HepG2 (cell line): ENCODE measurements at regions not wholly inside any gene's neighbourhood (a gene's known extent, or its start where the extent isn't known, plus 50 kb on each side); places are given as distances from the start of the nearest gene placed in this dataset.

Experiments used
- ATAC-seq: fragments of 200-7000 bp; cut with Tn5 transposase; 3 replicates; pipeline ENCODE4 v1.9.1; 2020; ENCODE audit warnings: mild to moderate bottlenecking, moderate library complexity
- BruUV-seq: library from RNA; stranded (reverse); fragments of 400-500 nt; replicated peaks from 2 replicates; lab custom pipeline; 2021; lab: Mats Ljungman, UMichigan
- CTCF ChIA-PET: fragments of 300-600 bp; formaldehyde crosslinking; extraction: SDS; loops from one replicate; lab custom pipeline; 2021; ENCODE audit warnings: low total read pairs, inconsistent platforms, low intra/inter-chr PET ratio; lab: Yijun Ruan, JAX
- POLR2A ChIA-PET: fragments of 350-600 bp; sonication (Branson Sonifier 250); formaldehyde crosslinking; loops from one replicate; lab custom pipeline; 2020; ENCODE audit warnings: antibody characterized with exemption, inconsistent platforms; lab: Yijun Ruan, JAX
- DNase-seq: peaks from one replicate; pipeline ENCODE4 v3.0.0-alpha.2; 2015; ENCODE audit warnings: low spot score
- FAIRE-seq: peaks from 3 replicates; lab custom pipeline; 2011; peaks lifted over from hg19 to GRCh38; lab: Jason Lieb, UNC
- H2AFZ ChIP-seq: one replicate; pipeline ENCODE4 v1.6.1; 2011; ENCODE audit warnings: low read length, inconsistent platforms
- H3K27ac ChIP-seq: fragments of 300-600 bp; 3 replicates; pipeline ENCODE4 v1.8.0; 2011; ENCODE audit warnings: mixed run types, mild to moderate bottlenecking, mixed read lengths, low read length, inconsistent platforms; ENCODE audit not compliant: insufficient read depth; ENCODE audit errors: extremely low read length
- H3K27me3 ChIP-seq, 2 experiments: fragments of 200-600 bp in 1 of 2; 2 replicates in 1 of 2; 3 replicates in 1 of 2; pipeline versions ENCODE4 v1.6.0 to v1.8.0; 2011; ENCODE audit warnings: low read length in 2 of 2, mild to moderate bottlenecking in 2 of 2, moderate library complexity in 2 of 2, inconsistent platforms in 1 of 2; ENCODE audit not compliant: insufficient read depth in 2 of 2, control insufficient read depth in 1 of 2
- H3K36me3 ChIP-seq, 2 experiments: fragments of 200-600 bp in 1 of 2; replicated peaks in 1 of 2; 2 replicates in 1 of 2; 3 replicates in 1 of 2; pipeline versions ENCODE4 v1.5.1 to v1.8.0; 2011; ENCODE audit warnings: low read length in 2 of 2, inconsistent platforms in 1 of 2; ENCODE audit not compliant: insufficient read depth in 2 of 2, control insufficient read depth in 1 of 2
- H3K4me1 ChIP-seq: 2 replicates; pipeline ENCODE4 v1.5.1; 2012; ENCODE audit warnings: low read length, inconsistent platforms; ENCODE audit not compliant: insufficient read depth
- H3K4me2 ChIP-seq: 2 replicates; pipeline ENCODE4 v1.6.0; 2011; ENCODE audit warnings: low read depth, low read length, inconsistent platforms
- H3K4me3 ChIP-seq, 3 experiments: fragments of 200-600 bp in 1 of 3; sonication (generic), shearing (Covaris generic) in 1 of 3; replicated peaks in 1 of 3; 2 replicates each; pipeline ENCODE4 v1.5.1; 2011 to 2016; ENCODE audit warnings: low read length in 3 of 3, inconsistent platforms in 2 of 3, low read depth in 2 of 3, mild to moderate bottlenecking in 2 of 3, control low read depth in 1 of 3, mixed read lengths in 1 of 3; ENCODE audit not compliant: insufficient read depth in 1 of 3
- H3K79me2 ChIP-seq: one replicate; pipeline ENCODE4 v1.6.1; 2011; ENCODE audit warnings: low read length, inconsistent platforms; ENCODE audit not compliant: insufficient read depth
- H3K9ac ChIP-seq: 2 replicates; pipeline ENCODE4 v1.6.0; 2011; ENCODE audit warnings: mild to moderate bottlenecking, low read depth, low read length, inconsistent platforms; ENCODE audit not compliant: insufficient read depth
- H3K9me3 ChIP-seq: 2 replicates; pipeline ENCODE4 v1.5.1; 2012; ENCODE audit warnings: mild to moderate bottlenecking, low read length
- H4K20me1 ChIP-seq: 2 replicates; pipeline ENCODE4 v1.6.0; 2011; ENCODE audit warnings: inconsistent platforms, mild to moderate bottlenecking, low read length, moderate library complexity; ENCODE audit not compliant: insufficient read depth
- HNRNPL ChIP-seq: fragments of 200-400 bp; formaldehyde crosslinking; IDR thresholded peaks from 2 replicates; pipeline ENCODE4 v1.6.1; 2017; ENCODE audit warnings: mild to moderate bottlenecking, low read depth, low read length
- KDM5A ChIP-seq: fragments of 200-600 bp; sonication (generic); IDR thresholded peaks from 2 replicates; pipeline ENCODE4 v1.7.0; 2018; ENCODE audit warnings: antibody characterized with exemption, mild to moderate bottlenecking, low read length, borderline replicate concordance
- POGK ChIP-seq: sonication (generic); formaldehyde crosslinking; conservative IDR thresholded peaks from 2 replicates; pipeline ENCODE4 v1.8.0; 2022; ENCODE audit warnings: mild to moderate bottlenecking, moderate library complexity, missing genetic modification reagents
- PRDM15 ChIP-seq: sonication (generic); formaldehyde crosslinking; IDR thresholded peaks from 2 replicates; pipeline ENCODE4 v1.4.0; 2020; ENCODE audit warnings: missing genetic modification reagents
- RBM39 ChIP-seq: fragments of 200-400 bp; formaldehyde crosslinking; IDR thresholded peaks from one replicate; pipeline ENCODE4 v1.6.1; 2018; ENCODE audit warnings: antibody characterized with exemption, mild to moderate bottlenecking, low read depth, low read length; ENCODE audit not compliant: poor library complexity, severe bottlenecking
- SATB2 ChIP-seq: sonication (generic); formaldehyde crosslinking; IDR thresholded peaks from 2 replicates; pipeline ENCODE4 v1.5.0; 2020; ENCODE audit warnings: missing genetic modification reagents
- THAP8 ChIP-seq: sonication (generic); formaldehyde crosslinking; IDR thresholded peaks from 2 replicates; pipeline ENCODE4 v1.5.1; 2020; ENCODE audit warnings: missing genetic modification reagents, mild to moderate bottlenecking, borderline replicate concordance
- TRAFD1 ChIP-seq: sonication (generic); formaldehyde crosslinking; IDR thresholded peaks from 2 replicates; pipeline ENCODE4 v1.5.1; 2020; ENCODE audit warnings: missing genetic modification reagents, mild to moderate bottlenecking, borderline replicate concordance
- WGBS: methylation state at CpG from one replicate; pipeline ENCODE4 v1.1.6; 2017; ENCODE audit warnings: low lambda C conversion rate; 5-methylcytosine and 5-hydroxymethylcytosine counted together
- in situ Hi-C: cut with HindIII; loops from 2 replicates; pipeline ENCODE4 v1.10.0; 2017; ENCODE audit warnings: low pct_unique_long_range_greater_than_20kb; ENCODE audit not compliant: extremely low pct_ligation_motif_present
- intact Hi-C: fragments of 100-400 bp; cut with micrococcal nuclease; formaldehyde crosslinking; loops from one replicate; pipeline ENCODE4 v1.10.0; 2022; ENCODE audit not compliant: unreplicated experiment

- DNase-seq, result no peak
- no peaks in the 10 kb centered on the region for H4K20me1 ChIP-seq
- peaks cover 0 to 25% of the 10 kb centered on the region in 2 experiments; a peak in 1 of 5 replicates for H3K27me3 ChIP-seq
- FAIRE-seq, result no peak
- BruUV-seq, result no TSS peak
- no peak overlapping the region for H3K4me3 ChIP-seq
- no peaks in the 10 kb centered on the region for H3K9me3 ChIP-seq
- no peaks in the 10 kb centered on the region for H3K4me1 ChIP-seq
- no peak overlapping the region for H3K27ac ChIP-seq
- CTCF ChIA-PET, result no interaction called here
- in situ Hi-C loops, result no loop called here
- TF ChIP-seq SATB2 (CRISPR knock-in tag), result no peak
- TF ChIP-seq, all 625 proteins: peak for 0
- no peak for ATAC-seq
- Histone ChIP-seq H3K4me2 (no peak overlapping the region), H3K9ac (no peak overlapping the region), H2AFZ (no peak overlapping the region), H3K36me3 (no peaks in the 10 kb centered on the region), H3K79me2 (no peaks in the 10 kb centered on the region)
- POLR2A ChIA-PET, result no interaction called here
- WGBS, result 52% methylated on average over 4 of the region's 5 CpGs
- intact Hi-C loops, result no loop called here
These were observed 111.7 kb upstream of the PLXNA4 start for GRCh38 chr7:132687981-132688383.

GRCh38 chr7:132687016-132687415, 110.7 kb upstream of the PLXNA4 start:
- Histone ChIP-seq H2AFZ (no peak overlapping the region), H3K4me3 (no peak overlapping the region), H3K27me3 (peaks cover 0 to 32% of the 10 kb centered on the region in 2 experiments; a peak in 1 of 5 replicates), H3K79me2 (no peaks in the 10 kb centered on the region), H3K4me1 (no peaks in the 10 kb centered on the region), H3K27ac (no peak overlapping the region), H3K9me3 (no peaks in the 10 kb centered on the region), H4K20me1 (no peaks in the 10 kb centered on the region), H3K9ac (no peak overlapping the region), H3K36me3 (no peaks in the 10 kb centered on the region), H3K4me2 (no peak overlapping the region)
- DNase-seq, result no peak
- ATAC-seq, result no peak
- in situ Hi-C loops, result no loop called here
- no TSS peak for BruUV-seq
- CTCF ChIA-PET, result no interaction called here
- no peak for FAIRE-seq
- 10% methylated on average over 1 of the region's 1 CpG for WGBS
- intact Hi-C loops, result no loop called here
- POLR2A ChIA-PET, result no interaction called here
- TF ChIP-seq PRDM15, result no peak
- TF ChIP-seq TRAFD1 (CRISPR knock-in tag), result no peak
- no peak for TF ChIP-seq KDM5A
- TF ChIP-seq HNRNPL, result no peak
- TF ChIP-seq THAP8 (CRISPR knock-in tag), result no peak
- TF ChIP-seq RBM39, result no peak
- TF ChIP-seq POGK (CRISPR knock-in tag), result no peak
